Neural progenitor cell (in vitro differentiated cells): ENCODE measurements at regions not wholly inside any gene's neighbourhood (a gene's known extent, or its start where the extent isn't known, plus 50 kb on each side); places are given as distances from the start of the nearest gene placed in this dataset.

Experiments
- DNase-seq: peaks from one replicate; pipeline ENCODE4 v3.0.0-alpha.2; 2016; ENCODE audit warnings: low spot score
- H2AFZ ChIP-seq: fragments of 200-600 bp; sonication (generic); replicated peaks from 2 replicates; pipeline ENCODE4 v1.6.1; 2016; ENCODE audit warnings: antibody characterized with exemption
- H3F3A ChIP-seq: fragments of 200-600 bp; sonication (generic); 2 replicates; pipeline ENCODE4 v1.6.1; 2016; ENCODE audit warnings: antibody characterized with exemption, low read depth
- H3K27ac ChIP-seq: fragments of 200-600 bp; sonication (generic); 2 replicates; pipeline ENCODE4 v1.5.1; 2016; ENCODE audit warnings: mild to moderate bottlenecking
- H3K27me3 ChIP-seq: fragments of 200-600 bp; sonication (generic); 2 replicates; pipeline ENCODE4 v1.6.1; 2016; ENCODE audit warnings: mild to moderate bottlenecking, moderate library complexity
- H3K36me3 ChIP-seq: fragments of 200-600 bp; sonication (generic); 2 replicates; pipeline ENCODE4 v1.5.1; 2016
- H3K4me1 ChIP-seq: fragments of 200-600 bp; sonication (generic); 2 replicates; pipeline ENCODE4 v1.6.1; 2016; ENCODE audit warnings: mixed run types
- H3K4me2 ChIP-seq: fragments of 200-600 bp; sonication (generic); 2 replicates; pipeline ENCODE4 v1.6.1; 2016
- H3K4me3 ChIP-seq: fragments of 200-600 bp; sonication (generic); 2 replicates; pipeline ENCODE4 v1.5.1; 2016
- H3K79me2 ChIP-seq: fragments of 200-600 bp; sonication (generic); 2 replicates; pipeline ENCODE4 v1.6.1; 2016; ENCODE audit warnings: low read depth
- H3K9ac ChIP-seq: fragments of 200-600 bp; sonication (generic); 2 replicates; pipeline ENCODE4 v1.6.1; 2016
- H3K9me3 ChIP-seq: fragments of 200-600 bp; sonication (generic); 2 replicates; pipeline ENCODE4 v1.5.1; 2016; ENCODE audit warnings: low read depth
- H4K20me1 ChIP-seq: fragments of 200-600 bp; sonication (generic); 2 replicates; pipeline ENCODE4 v1.6.1; 2016; ENCODE audit warnings: low read depth
- H3K27ac Mint-ChIP-seq: 3 replicates; pipeline ENCODE4 v1.8.0; 2021; ENCODE audit warnings: mixed read lengths
- H3K27me3 Mint-ChIP-seq: 2 replicates; pipeline ENCODE4 v1.8.0; 2022; ENCODE audit warnings: low read depth, mild to moderate bottlenecking, inconsistent platforms, moderate library complexity, mixed read lengths; ENCODE audit not compliant: insufficient read depth
- H3K36me3 Mint-ChIP-seq: 3 replicates; pipeline ENCODE4 v1.8.0; 2021; ENCODE audit warnings: mixed read lengths
- H3K4me1 Mint-ChIP-seq: 3 replicates; pipeline ENCODE4 v1.8.0; 2021; ENCODE audit warnings: mixed read lengths
- H3K4me3 Mint-ChIP-seq: 3 replicates; pipeline ENCODE4 v1.8.0; 2021; ENCODE audit warnings: mild to moderate bottlenecking, moderate library complexity, mixed read lengths
- H3K9me3 Mint-ChIP-seq: 3 replicates; pipeline ENCODE4 v1.8.0; 2020; ENCODE audit warnings: mixed read lengths
- EZH2 ChIP-seq: fragments of 200-600 bp; sonication (generic); IDR thresholded peaks from 2 replicates; pipeline ENCODE4 v1.6.1; 2017; ENCODE audit warnings: antibody characterized with exemption, mild to moderate bottlenecking, moderate library complexity
- EZH2phosphoT487 ChIP-seq: fragments of 200-600 bp; sonication (generic); IDR thresholded peaks from 2 replicates; pipeline ENCODE4 v1.6.1; 2017; ENCODE audit warnings: antibody characterized with exemption
- TF ChIP-seq, protein P1 (sequence below): fragments of 200-600 bp; sonication (generic); IDR thresholded peaks from 2 replicates; pipeline ENCODE4 v1.5.1; 2017; ENCODE audit warnings: antibody characterized with exemption, mild to moderate bottlenecking

DNA sequence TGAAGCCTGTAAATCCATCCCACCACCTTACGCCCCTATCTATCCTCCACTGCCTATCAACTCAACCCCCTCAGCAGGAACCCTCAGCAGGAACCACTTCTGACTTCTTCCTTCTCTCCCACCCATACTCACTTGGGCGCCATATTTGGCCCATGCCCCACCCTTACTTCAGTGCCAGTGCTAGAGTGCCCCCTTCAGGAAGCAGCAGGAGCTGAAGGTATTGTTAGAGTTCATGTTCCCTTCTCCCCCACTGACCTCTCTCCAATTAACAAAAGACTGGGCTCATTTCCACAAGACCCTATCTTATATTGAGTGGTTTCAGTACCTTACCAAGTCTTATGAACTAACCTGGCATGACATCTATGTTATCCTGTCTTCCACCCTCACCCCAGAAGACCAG lies 363.1 kb upstream of the SLIT2 start:
- Histone ChIP-seq H3K4me3 (no peak overlapping the region), H3K27ac (no peak overlapping the region), H3K9ac (no peak overlapping the region), H2AFZ (no peak overlapping the region), H4K20me1 (no peaks in the 10 kb centered on the region), H3K4me2 (no peak overlapping the region), H3K9me3 (no peaks in the 10 kb centered on the region), H3K79me2 (no peaks in the 10 kb centered on the region), H3K36me3 (no peaks in the 10 kb centered on the region), H3F3A (no peaks in the 10 kb centered on the region), H3K4me1 (no peaks in the 10 kb centered on the region), H3K27me3 (no peaks in the 10 kb centered on the region)
- Mint-ChIP-seq H3K4me3 (no peak overlapping the region), H3K9me3 (no peaks in the 10 kb centered on the region), H3K4me1 (no peaks in the 10 kb centered on the region), H3K27ac (no peak overlapping the region), H3K27me3 (no peaks in the 10 kb centered on the region), H3K36me3 (no peaks in the 10 kb centered on the region)
- no peak for DNase-seq
- TF ChIP-seq EZH2phosphoT487 (no peak), EZH2 (no peak)
- TF ChIP-seq, protein P1, sequence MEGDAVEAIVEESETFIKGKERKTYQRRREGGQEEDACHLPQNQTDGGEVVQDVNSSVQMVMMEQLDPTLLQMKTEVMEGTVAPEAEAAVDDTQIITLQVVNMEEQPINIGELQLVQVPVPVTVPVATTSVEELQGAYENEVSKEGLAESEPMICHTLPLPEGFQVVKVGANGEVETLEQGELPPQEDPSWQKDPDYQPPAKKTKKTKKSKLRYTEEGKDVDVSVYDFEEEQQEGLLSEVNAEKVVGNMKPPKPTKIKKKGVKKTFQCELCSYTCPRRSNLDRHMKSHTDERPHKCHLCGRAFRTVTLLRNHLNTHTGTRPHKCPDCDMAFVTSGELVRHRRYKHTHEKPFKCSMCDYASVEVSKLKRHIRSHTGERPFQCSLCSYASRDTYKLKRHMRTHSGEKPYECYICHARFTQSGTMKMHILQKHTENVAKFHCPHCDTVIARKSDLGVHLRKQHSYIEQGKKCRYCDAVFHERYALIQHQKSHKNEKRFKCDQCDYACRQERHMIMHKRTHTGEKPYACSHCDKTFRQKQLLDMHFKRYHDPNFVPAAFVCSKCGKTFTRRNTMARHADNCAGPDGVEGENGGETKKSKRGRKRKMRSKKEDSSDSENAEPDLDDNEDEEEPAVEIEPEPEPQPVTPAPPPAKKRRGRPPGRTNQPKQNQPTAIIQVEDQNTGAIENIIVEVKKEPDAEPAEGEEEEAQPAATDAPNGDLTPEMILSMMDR, result no peak

DNA sequence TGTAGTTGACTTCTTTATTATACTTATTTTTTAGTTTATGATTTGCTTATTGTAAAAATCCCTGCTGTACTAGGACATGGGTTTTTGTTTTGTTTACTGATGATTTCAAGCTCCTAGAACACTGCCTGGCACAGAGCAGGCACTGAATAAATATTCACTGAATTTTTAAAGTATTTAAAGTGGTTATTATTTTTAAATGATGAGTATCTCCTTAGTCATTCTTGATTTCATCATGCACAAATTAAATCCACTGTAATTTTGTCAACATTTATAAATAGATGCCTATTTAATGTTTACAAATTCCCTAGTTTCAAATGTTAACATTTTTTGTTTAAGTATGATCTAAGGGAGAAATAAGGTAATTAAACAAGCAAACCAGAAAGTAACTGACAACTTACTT lies 367.9 kb upstream of the SLIT2 start:
- no peaks in the 10 kb centered on the region for H3K9me3 ChIP-seq
- no peaks in the 10 kb centered on the region for H4K20me1 ChIP-seq
- Mint-ChIP-seq H3K27ac (no peak overlapping the region), H3K27me3 (no peaks in the 10 kb centered on the region), H3K4me3 (no peak overlapping the region), H3K36me3 (no peaks in the 10 kb centered on the region), H3K9me3 (no peaks in the 10 kb centered on the region), H3K4me1 (no peaks in the 10 kb centered on the region)
- no peak overlapping the region for H3K9ac ChIP-seq
- H3K27ac ChIP-seq, result no peak overlapping the region
- no peaks in the 10 kb centered on the region for H3K79me2 ChIP-seq
- no peaks in the 10 kb centered on the region for H3K4me1 ChIP-seq
- TF ChIP-seq EZH2, result no peak
- TF ChIP-seq, protein P1, result no peak
- no peak for TF ChIP-seq EZH2phosphoT487
- H3K27me3 ChIP-seq, result no peaks in the 10 kb centered on the region
- no peaks in the 10 kb centered on the region for H3F3A ChIP-seq
- no peak for DNase-seq
- H3K4me2 ChIP-seq, result no peak overlapping the region
- no peaks in the 10 kb centered on the region for H3K36me3 ChIP-seq
- no peak overlapping the region for H3K4me3 ChIP-seq
- no peak overlapping the region for H2AFZ ChIP-seq

DNA sequence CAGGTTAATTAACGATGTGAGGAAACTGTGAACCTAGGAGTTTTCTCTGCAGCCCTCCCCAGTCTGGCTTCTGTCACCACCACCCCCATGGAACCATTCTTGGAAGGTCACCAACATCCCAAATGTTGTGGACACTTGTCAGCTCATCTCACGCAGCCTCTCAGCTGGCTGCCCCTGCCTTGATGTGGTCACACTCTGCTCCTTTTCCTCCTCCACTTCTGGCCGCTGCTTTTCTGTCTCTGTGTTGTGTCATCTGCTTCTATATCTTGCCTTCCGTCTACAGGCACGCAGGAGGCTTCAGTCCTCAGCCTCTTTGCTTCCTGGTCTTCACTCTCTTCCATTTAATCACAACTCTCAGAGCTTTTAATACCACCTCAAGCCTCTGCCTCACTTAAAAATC lies 371.5 kb upstream of the SLIT2 start:
- no peaks in the 10 kb centered on the region for H3K9me3 Mint-ChIP-seq
- Histone ChIP-seq H3K36me3 (no peaks in the 10 kb centered on the region), H3K4me2 (no peak overlapping the region), H3K9ac (no peak overlapping the region), H3K27me3 (no peaks in the 10 kb centered on the region), H3K27ac (no peak overlapping the region), H3K9me3 (no peaks in the 10 kb centered on the region), H3F3A (no peaks in the 10 kb centered on the region), H4K20me1 (no peaks in the 10 kb centered on the region), H3K4me3 (no peak overlapping the region), H3K79me2 (no peaks in the 10 kb centered on the region), H2AFZ (no peak overlapping the region), H3K4me1 (no peaks in the 10 kb centered on the region)
- no peak overlapping the region for H3K27ac Mint-ChIP-seq
- no peaks in the 10 kb centered on the region for H3K27me3 Mint-ChIP-seq
- no peak for DNase-seq
- no peaks in the 10 kb centered on the region for H3K36me3 Mint-ChIP-seq
- H3K4me3 Mint-ChIP-seq, result no peak overlapping the region
- TF ChIP-seq, protein P1, result no peak
- TF ChIP-seq EZH2 (no peak), EZH2phosphoT487 (no peak)
- H3K4me1 Mint-ChIP-seq, result no peaks in the 10 kb centered on the region

DNA sequence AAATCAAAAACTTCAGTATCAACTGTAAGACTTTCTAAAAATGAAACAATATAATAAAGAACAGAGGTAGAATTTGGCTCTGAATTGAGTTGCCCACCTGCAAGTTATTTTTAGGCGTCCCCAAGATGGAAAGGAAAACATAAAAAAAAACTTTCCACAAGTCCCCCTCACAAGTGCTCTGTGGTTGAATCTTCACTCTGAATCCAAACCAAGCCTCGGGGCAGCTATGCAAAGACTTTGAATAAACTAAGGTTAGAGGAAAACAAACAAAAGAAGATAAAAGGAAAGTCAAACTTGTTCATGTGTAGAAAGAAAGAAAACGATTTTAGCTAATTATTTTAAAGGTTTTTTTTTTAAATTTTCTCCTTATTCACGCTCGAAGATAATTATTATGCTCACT lies 372.4 kb upstream of the SLIT2 start:
- no peaks in the 10 kb centered on the region for H3K27me3 Mint-ChIP-seq
- no peaks in the 10 kb centered on the region for H3K4me1 Mint-ChIP-seq
- H3K36me3 ChIP-seq, result no peaks in the 10 kb centered on the region
- no peak for DNase-seq
- no peaks in the 10 kb centered on the region for H3K79me2 ChIP-seq
- no peaks in the 10 kb centered on the region for H3K27me3 ChIP-seq
- H3K4me2 ChIP-seq, result no peak overlapping the region
- H3K9me3 Mint-ChIP-seq, result no peaks in the 10 kb centered on the region
- no peaks in the 10 kb centered on the region for H3K4me1 ChIP-seq
- no peak overlapping the region for H3K9ac ChIP-seq
- no peaks in the 10 kb centered on the region for H3K9me3 ChIP-seq
- TF ChIP-seq, protein P1, result no peak
- TF ChIP-seq EZH2phosphoT487, result no peak
- TF ChIP-seq EZH2, result no peak
- H2AFZ ChIP-seq, result no peak overlapping the region
- H3K36me3 Mint-ChIP-seq, result no peaks in the 10 kb centered on the region
- no peak overlapping the region for H3K4me3 ChIP-seq
- no peak overlapping the region for H3K27ac ChIP-seq
- H3K4me3 Mint-ChIP-seq, result no peak overlapping the region
- no peaks in the 10 kb centered on the region for H3F3A ChIP-seq
- H4K20me1 ChIP-seq, result no peaks in the 10 kb centered on the region
- H3K27ac Mint-ChIP-seq, result no peak overlapping the region
